CD4-positive, alpha-beta memory T cell (primary cell): ENCODE measurements at regions not wholly inside any gene's neighbourhood (a gene's known extent, or its start where the extent isn't known, plus 50 kb on each side); places are given as distances from the start of the nearest gene placed in this dataset.
"Not testable (repeated sequence)": the region's sequence is repeated elsewhere in the genome, so short reads cannot be mapped to it uniquely, and the experiment has no call there.

Source experiments
- CTCF ChIA-PET: fragments of 350-600 bp; sonication (Branson Sonifier 250); formaldehyde crosslinking; loops from one replicate; lab custom pipeline; 2021; ENCODE audit warnings: inconsistent platforms; ENCODE audit not compliant: partially characterized antibody; lab: Charles Lee
- POLR2A ChIA-PET: fragments of 350-600 bp; sonication (Branson Sonifier 250); formaldehyde crosslinking; loops from one replicate; lab custom pipeline; 2021; ENCODE audit not compliant: partially characterized antibody; lab: Charles Lee
- DNase-seq, 5 donors: peaks; one replicate each; pipeline versions ENCODE4 v3.0.0 to v3.0.0-alpha.2; 2020 to 2022; ENCODE audit warnings: mixed read lengths in 1 of 5
- H3K27ac ChIP-seq: one replicate; pipeline ENCODE4 v1.7.0; 2013; ENCODE audit warnings: low read depth, low read length
- H3K27me3 ChIP-seq: 2 replicates; pipeline ENCODE4 v1.7.0; 2013; ENCODE audit warnings: mild to moderate bottlenecking, low read length, moderate library complexity; ENCODE audit not compliant: insufficient read depth
- H3K36me3 ChIP-seq: 2 replicates; pipeline ENCODE4 v1.7.0; 2013; ENCODE audit warnings: mild to moderate bottlenecking, low read length, moderate library complexity; ENCODE audit not compliant: insufficient read depth
- H3K4me1 ChIP-seq: 2 replicates; pipeline ENCODE4 v1.7.0; 2013; ENCODE audit warnings: mild to moderate bottlenecking, low read length, moderate library complexity; ENCODE audit not compliant: insufficient read depth
- H3K4me3 ChIP-seq, 2 donors: one replicate each; pipeline ENCODE4 v1.7.0; 2013; ENCODE audit warnings: low read length in 2 of 2, mild to moderate bottlenecking in 1 of 2
- H3K9me3 ChIP-seq, 2 donors: one replicate each; pipeline ENCODE4 v1.7.0; 2013; ENCODE audit warnings: low read length in 2 of 2, control low read depth in 1 of 2; ENCODE audit not compliant: control insufficient read depth in 1 of 2
- H3K27ac Mint-ChIP-seq, 7 donors: one replicate each; pipeline ENCODE4 v1.8.0; 2020 to 2021; ENCODE audit warnings: mixed read lengths in 7 of 7, mild to moderate bottlenecking in 6 of 7, inconsistent platforms in 3 of 7, moderate library complexity in 3 of 7
- H3K27me3 Mint-ChIP-seq, 2 donors: one replicate each; pipeline ENCODE4 v1.8.0; 2020 to 2021; ENCODE audit warnings: mixed read lengths in 2 of 2
- H3K36me3 Mint-ChIP-seq, 2 donors: one replicate each; pipeline ENCODE4 v1.8.0; 2020 to 2021; ENCODE audit warnings: mixed read lengths in 2 of 2, inconsistent platforms in 1 of 2, mild to moderate bottlenecking in 1 of 2
- H3K4me1 Mint-ChIP-seq, 4 donors: one replicate each; pipeline ENCODE4 v1.8.0; 2020 to 2021; ENCODE audit warnings: mixed read lengths in 4 of 4, mild to moderate bottlenecking in 1 of 4
- H3K4me3 Mint-ChIP-seq, 8 donors: one replicate each; pipeline ENCODE4 v1.8.0; 2020 to 2021; ENCODE audit warnings: mixed read lengths in 8 of 8, mild to moderate bottlenecking in 7 of 8, moderate library complexity in 6 of 8, inconsistent platforms in 3 of 8
- H3K9me3 Mint-ChIP-seq, 8 donors: one replicate each; pipeline ENCODE4 v1.8.0; 2020 to 2021; ENCODE audit warnings: mixed read lengths in 8 of 8, mild to moderate bottlenecking in 5 of 8, inconsistent platforms in 3 of 8, moderate library complexity in 1 of 8
- intact Hi-C: fragments of 100-400 bp; cut with micrococcal nuclease; formaldehyde crosslinking; loops from one replicate; pipeline ENCODE4 v1.15.1; 2023

- DNase-seq: no peak
- no peaks in the 10 kb centered on the region for H3K4me1 Mint-ChIP-seq
- Histone ChIP-seq H3K4me1 (no peaks in the 10 kb centered on the region), H3K4me3 (no peak overlapping the region), H3K27ac (no peak overlapping the region), H3K9me3 (no peaks in the 10 kb centered on the region), H3K27me3 (no peaks in the 10 kb centered on the region), H3K36me3 (no peaks in the 10 kb centered on the region)
- H3K27me3 Mint-ChIP-seq: no peaks in the 10 kb centered on the region
- H3K4me3 Mint-ChIP-seq: no peak overlapping the region
- CTCF ChIA-PET: no interaction called here
- H3K27ac Mint-ChIP-seq: no peak overlapping the region
- POLR2A ChIA-PET: no interaction called here
- intact Hi-C loops: no loop called here
- no peaks in the 10 kb centered on the region for H3K36me3 Mint-ChIP-seq
- H3K9me3 Mint-ChIP-seq: peaks cover 0 to 5% (median 3%) of the 10 kb centered on the region in 8 donors
Measured at GRCh38 chr6:120774275-120774674, 560.0 kb downstream of the TBC1D32 start.

GRCh38 chr6:120771019-120771418 is 563.3 kb downstream of the TBC1D32 start:
- H3K4me1 Mint-ChIP-seq: no peaks in the 10 kb centered on the region
- ChIA-PET POLR2A (no interaction called here), CTCF (no interaction called here)

GRCh38 chr6:120764312-120764711 is 570.0 kb downstream of the TBC1D32 start:
- no peak overlapping the region for H3K4me3 ChIP-seq
- no peak overlapping the region for H3K27ac Mint-ChIP-seq
- no peaks in the 10 kb centered on the region for H3K4me1 ChIP-seq
- H3K4me1 Mint-ChIP-seq: no peaks in the 10 kb centered on the region
- H3K27ac ChIP-seq: no peak overlapping the region
- no peaks in the 10 kb centered on the region for H3K36me3 ChIP-seq
- H3K9me3 ChIP-seq: no peaks in the 10 kb centered on the region
- H3K9me3 Mint-ChIP-seq: peaks cover 0 to 4% (median 0%) of the 10 kb centered on the region in 8 donors
- ChIA-PET POLR2A (no interaction called here), CTCF (no interaction called here)
- no peaks in the 10 kb centered on the region for H3K36me3 Mint-ChIP-seq
- intact Hi-C loops: no loop called here
- no peaks in the 10 kb centered on the region for H3K27me3 Mint-ChIP-seq
- no peaks in the 10 kb centered on the region for H3K27me3 ChIP-seq
- H3K4me3 Mint-ChIP-seq: no peak overlapping the region
- DNase-seq: no peak

More at GRCh38 chr6:120771019-120771418, 563.3 kb downstream of the TBC1D32 start:
- H3K9me3 ChIP-seq: no peaks in the 10 kb centered on the region
- H3K27ac ChIP-seq: no peak overlapping the region
- intact Hi-C loops: no loop called here
- H3K4me3 Mint-ChIP-seq: no peak overlapping the region
- no peaks in the 10 kb centered on the region for H3K4me1 ChIP-seq
- no peaks in the 10 kb centered on the region for H3K27me3 Mint-ChIP-seq
- no peak for DNase-seq
- peaks cover 0 to 2% (median 0%) of the 10 kb centered on the region in 8 donors for H3K9me3 Mint-ChIP-seq
- H3K27ac Mint-ChIP-seq: no peak overlapping the region
- no peak overlapping the region for H3K4me3 ChIP-seq
- no peaks in the 10 kb centered on the region for H3K27me3 ChIP-seq
- no peaks in the 10 kb centered on the region for H3K36me3 ChIP-seq
- H3K36me3 Mint-ChIP-seq: no peaks in the 10 kb centered on the region

- intact Hi-C loops: no loop called here
- H3K4me3 ChIP-seq: no peak overlapping the region
- H3K27me3 Mint-ChIP-seq: no peaks in the 10 kb centered on the region
- H3K4me3 Mint-ChIP-seq: no peak overlapping the region
- H3K4me1 Mint-ChIP-seq: no peaks in the 10 kb centered on the region
- no peaks in the 10 kb centered on the region for H3K36me3 ChIP-seq
- H3K9me3 Mint-ChIP-seq: peaks cover 0 to 4% (median 0%) of the 10 kb centered on the region in 8 donors
- no peaks in the 10 kb centered on the region for H3K4me1 ChIP-seq
- no peak overlapping the region for H3K27ac ChIP-seq
- H3K27me3 ChIP-seq: no peaks in the 10 kb centered on the region
- no peaks in the 10 kb centered on the region for H3K9me3 ChIP-seq
- no peak for DNase-seq
- H3K36me3 Mint-ChIP-seq: no peaks in the 10 kb centered on the region
- H3K27ac Mint-ChIP-seq: no peak overlapping the region
- ChIA-PET POLR2A (no interaction called here), CTCF (no interaction called here)
Measured at GRCh38 chr6:120759570-120759969, 574.7 kb downstream of the TBC1D32 start.

GRCh38 chr6:120748574-120748973 is 585.7 kb downstream of the TBC1D32 start:
- H3K4me3 Mint-ChIP-seq, H3K4me1 Mint-ChIP-seq, H3K27me3 ChIP-seq, CTCF ChIA-PET, H3K27ac ChIP-seq, intact Hi-C loops, H3K27me3 Mint-ChIP-seq, DNase-seq, H3K27ac Mint-ChIP-seq, H3K4me1 ChIP-seq, H3K4me3 ChIP-seq, H3K36me3 Mint-ChIP-seq, H3K9me3 Mint-ChIP-seq, POLR2A ChIA-PET, H3K9me3 ChIP-seq, H3K36me3 ChIP-seq: not testable (repeated sequence)

GRCh38 chr6:120736740-120737139 is 597.5 kb downstream of the TBC1D32 start:
- no peak for DNase-seq
- Mint-ChIP-seq H3K27ac (no peak overlapping the region), H3K4me1 (no peaks in the 10 kb centered on the region), H3K4me3 (no peak overlapping the region), H3K36me3 (no peaks in the 10 kb centered on the region), H3K9me3 (peaks cover 0 to 10% (median 3%) of the 10 kb centered on the region in 8 donors), H3K27me3 (no peaks in the 10 kb centered on the region)
- no peak overlapping the region for H3K4me3 ChIP-seq
- CTCF ChIA-PET: no interaction called here
- no peak overlapping the region for H3K27ac ChIP-seq
- no peaks in the 10 kb centered on the region for H3K9me3 ChIP-seq
- H3K36me3 ChIP-seq: no peaks in the 10 kb centered on the region
- H3K4me1 ChIP-seq: no peaks in the 10 kb centered on the region
- no peaks in the 10 kb centered on the region for H3K27me3 ChIP-seq
- intact Hi-C loops: no loop called here
- POLR2A ChIA-PET: no interaction called here

- Histone ChIP-seq H3K9me3 (no peaks in the 10 kb centered on the region), H3K4me1 (no peaks in the 10 kb centered on the region), H3K27me3 (no peaks in the 10 kb centered on the region), H3K27ac (no peak overlapping the region), H3K4me3 (no peak overlapping the region), H3K36me3 (no peaks in the 10 kb centered on the region)
- CTCF ChIA-PET: no interaction called here
- intact Hi-C loops: no loop called here
- H3K36me3 Mint-ChIP-seq: no peaks in the 10 kb centered on the region
- peaks cover 0 to 10% (median 4%) of the 10 kb centered on the region in 8 donors for H3K9me3 Mint-ChIP-seq
- H3K4me1 Mint-ChIP-seq: no peaks in the 10 kb centered on the region
- no peak overlapping the region for H3K4me3 Mint-ChIP-seq
- no peak for DNase-seq
- POLR2A ChIA-PET: no interaction called here
- H3K27ac Mint-ChIP-seq: no peak overlapping the region
- no peaks in the 10 kb centered on the region for H3K27me3 Mint-ChIP-seq
Measured at GRCh38 chr6:120735641-120736040, 598.6 kb downstream of the TBC1D32 start.

- no peaks in the 10 kb centered on the region for H3K4me1 Mint-ChIP-seq
- H3K36me3 Mint-ChIP-seq: no peaks in the 10 kb centered on the region
- Histone ChIP-seq H3K4me3 (no peak overlapping the region), H3K36me3 (no peaks in the 10 kb centered on the region), H3K4me1 (no peaks in the 10 kb centered on the region), H3K9me3 (no peaks in the 10 kb centered on the region), H3K27me3 (no peaks in the 10 kb centered on the region), H3K27ac (no peak overlapping the region)
- CTCF ChIA-PET: no interaction called here
- no peak for DNase-seq
- peaks cover 7 to 13% (median 10%) of the 10 kb centered on the region in 8 donors for H3K9me3 Mint-ChIP-seq
- no peak overlapping the region for H3K27ac Mint-ChIP-seq
- H3K4me3 Mint-ChIP-seq: no peak overlapping the region
- POLR2A ChIA-PET: no interaction called here
- no peaks in the 10 kb centered on the region for H3K27me3 Mint-ChIP-seq
- intact Hi-C loops: no loop called here
Measured at GRCh38 chr6:120711255-120711654, 623.0 kb downstream of the TBC1D32 start.
